Uterus (tissue), 3 donors: ENCODE measurements at regions not wholly inside any gene's neighbourhood (a gene's known extent, or its start where the extent isn't known, plus 50 kb on each side); places are given as distances from the start of the nearest gene placed in this dataset.

Source experiments
- DNase-seq, 2 donors: peaks; one replicate each; pipeline ENCODE4 v3.0.0-alpha.2; 2019 to 2020
- H3K27ac ChIP-seq, 2 donors: fragments of 200-600 bp; sonication (generic); 1 replicate in 1 of 2; 2 replicates in 1 of 2; pipeline ENCODE4 v1.5.1; 2016 to 2018
- H3K27me3 ChIP-seq, 2 donors: fragments of 200-600 bp; sonication (generic); one replicate each; pipeline ENCODE4 v1.5.1; 2018 to 2019; ENCODE audit warnings: control low read depth in 1 of 2
- H3K36me3 ChIP-seq, 2 donors: fragments of 200-600 bp; sonication (generic); one replicate each; pipeline ENCODE4 v1.5.1; 2019; ENCODE audit warnings: control low read depth in 1 of 2
- H3K4me1 ChIP-seq, 2 donors: fragments of 200-600 bp; sonication (generic); one replicate each; pipeline ENCODE4 v1.5.1; 2018 to 2019; ENCODE audit warnings: control low read depth in 1 of 2
- H3K4me3 ChIP-seq, 2 donors: fragments of 200-600 bp; sonication (generic); 1 replicate in 1 of 2; 2 replicates in 1 of 2; pipeline ENCODE4 v1.5.1; 2018 to 2019; ENCODE audit warnings: mild to moderate bottlenecking in 1 of 2
- H3K9me3 ChIP-seq, 2 donors: fragments of 200-600 bp; sonication (generic); one replicate each; pipeline ENCODE4 v1.5.1; 2019; ENCODE audit warnings: control low read depth in 1 of 2
- CTCF ChIP-seq, 4 experiments: fragments of 200-600 bp in 2 of 4; fragments of 450-650 bp in 2 of 4; sonication (generic) in 2 of 4; IDR thresholded peaks; one replicate each; pipeline ENCODE4 v1.5.1; 2016 to 2019; ENCODE audit warnings: antibody characterized with exemption in 4 of 4, mild to moderate bottlenecking in 2 of 4, moderate library complexity in 1 of 4
- POLR2A ChIP-seq, 2 donors: fragments of 450-650 bp; IDR thresholded peaks; one replicate each; pipeline ENCODE4 v1.6.1; 2016; ENCODE audit warnings: antibody characterized with exemption in 2 of 2, mild to moderate bottlenecking in 1 of 2, moderate library complexity in 1 of 2
- intact Hi-C: fragments of 100-400 bp; cut with DNase I; formaldehyde crosslinking; loops from one replicate; pipeline ENCODE4 v1.15.1; 2023; ENCODE audit warnings: low total_unique reads
- donor health status: DM: yes; HTN: yes; CAD: no.

- intact Hi-C loops = no loop called here
- no peak for TF ChIP-seq POLR2A (IDR thresholded peaks at IDR 0.05)
- TF ChIP-seq CTCF (IDR thresholded peaks at IDR 0.05) = no peak
Observed at GRCh38 chr17:31746884-31747495, 112.1 kb downstream of the COPRS start.

GRCh38 chr17:31745964-31746600, 113.0 kb downstream of the COPRS start:
- H3K27me3 ChIP-seq = no peaks in the 10 kb centered on the region

More at GRCh38 chr17:31746884-31747495, 112.1 kb downstream of the COPRS start:
- Histone ChIP-seq H3K27ac (no peak overlapping the region), H3K4me1 (peaks cover 0 to 8% of the 10 kb centered on the region in 2 donors), H3K36me3 (no peaks in the 10 kb centered on the region), H3K9me3 (no peaks in the 10 kb centered on the region), H3K27me3 (no peaks in the 10 kb centered on the region), H3K4me3 (no peak overlapping the region)
- no peak for DNase-seq

GRCh38 chr17:31744511-31744951, 114.5 kb downstream of the COPRS start:
- intact Hi-C loops = no loop called here
- DNase-seq = no peak
- Histone ChIP-seq H3K9me3 (no peaks in the 10 kb centered on the region), H3K4me3 (no peak overlapping the region), H3K36me3 (no peaks in the 10 kb centered on the region), H3K27ac (peak overlapping the region in 1 of 2 donors; percentile 5), H3K27me3 (no peaks in the 10 kb centered on the region), H3K4me1 (peaks cover 0 to 8% of the 10 kb centered on the region in 2 donors)
- TF ChIP-seq POLR2A (IDR thresholded peaks at IDR 0.05) (no peak), CTCF (IDR thresholded peaks at IDR 0.05) (no peak)

More at GRCh38 chr17:31745964-31746600, 113.0 kb downstream of the COPRS start:
- no peaks in the 10 kb centered on the region for H3K9me3 ChIP-seq
- no peak overlapping the region for H3K27ac ChIP-seq
- no peak overlapping the region for H3K4me3 ChIP-seq
- intact Hi-C loops = no loop called here
- H3K36me3 ChIP-seq = no peaks in the 10 kb centered on the region
- H3K4me1 ChIP-seq = peaks cover 0 to 8% of the 10 kb centered on the region in 2 donors
- TF ChIP-seq POLR2A (IDR thresholded peaks at IDR 0.05) = no peak
- TF ChIP-seq CTCF (IDR thresholded peaks at IDR 0.05) = no peak
- DNase-seq = no peak

- Histone ChIP-seq H3K9me3 (no peaks in the 10 kb centered on the region), H3K27me3 (no peaks in the 10 kb centered on the region), H3K4me1 (peaks cover 0 to 8% of the 10 kb centered on the region in 2 donors), H3K36me3 (no peaks in the 10 kb centered on the region), H3K4me3 (no peak overlapping the region), H3K27ac (no peak overlapping the region)
- intact Hi-C loops = no loop called here
- DNase-seq = no peak
- no peak for TF ChIP-seq CTCF (IDR thresholded peaks at IDR 0.05)
- TF ChIP-seq POLR2A (IDR thresholded peaks at IDR 0.05) = no peak
Observed at GRCh38 chr17:31743797-31744196, 115.2 kb downstream of the COPRS start.

GRCh38 chr17:31741371-31741770, 117.7 kb downstream of the COPRS start:
- Histone ChIP-seq H3K4me1 (peaks cover 0 to 8% of the 10 kb centered on the region in 2 donors), H3K27ac (no peak overlapping the region), H3K36me3 (no peaks in the 10 kb centered on the region), H3K27me3 (no peaks in the 10 kb centered on the region), H3K9me3 (no peaks in the 10 kb centered on the region), H3K4me3 (no peak overlapping the region)
- intact Hi-C loops = no loop called here
- no peak for DNase-seq
- TF ChIP-seq CTCF (IDR thresholded peaks at IDR 0.05) = no peak
- TF ChIP-seq POLR2A (IDR thresholded peaks at IDR 0.05) = no peak
